ENCODE measurements at regions not wholly inside any gene's neighbourhood (a gene's known extent, or its start where the extent isn't known, plus 50 kb on each side); places are given as distances from the start of the nearest gene placed in this dataset.

GRCh38 chr12:75959506-75959905, 72.1 kb downstream of the PHLDA1 start:
- TF ChIP-seq CTCF (conservative IDR thresholded peaks at IDR 0.05; ENCODE audit: low read depth, low read length) (no peak), EZH2 (IDR thresholded peaks at IDR 0.05; ENCODE audit: low read length, unreplicated experiment) (no peak), EZH2phosphoT487 (IDR thresholded peaks at IDR 0.05; ENCODE audit: borderline replicate concordance, low read length) (no peak)

Data from PC-3 (cell line).